GM12878 (cell line): ENCODE measurements at regions not wholly inside any gene's neighbourhood (a gene's known extent, or its start where the extent isn't known, plus 50 kb on each side); places are given as distances from the start of the nearest gene placed in this dataset.

ENCODE experiments used
- ATAC-seq: fragments of 200-7000 bp; cut with Tn5 transposase; 3 replicates; pipeline ENCODE4 v1.9.1; 2020; ENCODE audit warnings: mild to moderate bottlenecking, moderate library complexity
- BruUV-seq: library from RNA; stranded (reverse); fragments of 400-500 nt; replicated peaks from 2 replicates; lab custom pipeline; 2021; lab: Mats Ljungman, UMichigan
- CTCF ChIA-PET: fragments of 300-600 bp; sonication (Branson Sonifier 250); formaldehyde crosslinking; extraction: SDS; loops from one replicate; lab custom pipeline; 2021; ENCODE audit warnings: inconsistent platforms; lab: Yijun Ruan, JAX
- POLR2A ChIA-PET: fragments of 350-600 bp; formaldehyde crosslinking; extraction: SDS; loops from one replicate; lab custom pipeline; 2021; ENCODE audit warnings: inconsistent platforms; lab: Charles Lee
- RAD21 ChIA-PET: fragments of 300-600 bp; sonication (Branson Sonifier 250); formaldehyde crosslinking; loops from one replicate; lab custom pipeline; 2023; ENCODE audit warnings: antibody characterized with exemption; ENCODE audit not compliant: unreplicated experiment; lab: Charles Lee
- SMC1A ChIA-PET: fragments of 300-600 bp; sonication (Branson Sonifier 250); formaldehyde crosslinking; loops from one replicate; lab custom pipeline; 2023; ENCODE audit not compliant: unreplicated experiment, uncharacterized antibody; lab: Charles Lee
- DNase-seq: peaks from one replicate; pipeline ENCODE4 v3.0.0-alpha.2; 2011; ENCODE audit warnings: low read depth, low spot score
- FAIRE-seq: peaks from 3 replicates; lab custom pipeline; 2011; peaks lifted over from hg19 to GRCh38; lab: Jason Lieb, UNC
- H2AFZ ChIP-seq: 2 replicates; pipeline ENCODE4 v1.6.0; 2011; ENCODE audit warnings: low read depth, low read length, control low read depth; ENCODE audit not compliant: control insufficient read depth
- H3K27ac ChIP-seq: 2 replicates; pipeline ENCODE4 v1.5.1; 2011; ENCODE audit warnings: control low read depth; ENCODE audit not compliant: control insufficient read depth, insufficient read depth
- H3K27me3 ChIP-seq, 2 experiments: replicated peaks in 1 of 2; 2 replicates each; pipeline versions ENCODE4 v1.6.0 to v1.6.1; 2011; ENCODE audit warnings: low read length in 1 of 2; ENCODE audit not compliant: control insufficient read depth in 2 of 2, insufficient read depth in 2 of 2
- H3K36me3 ChIP-seq, 2 experiments: 2 replicates each; pipeline ENCODE4 v1.5.1; 2011; ENCODE audit warnings: low read length in 1 of 2; ENCODE audit not compliant: control insufficient read depth in 2 of 2, insufficient read depth in 2 of 2
- H3K4me1 ChIP-seq: 2 replicates; pipeline ENCODE4 v1.6.1; 2011; ENCODE audit warnings: mild to moderate bottlenecking, low read length, moderate library complexity, mixed read lengths; ENCODE audit not compliant: control insufficient read depth, insufficient read depth
- H3K4me2 ChIP-seq: 2 replicates; pipeline ENCODE4 v1.6.0; 2011; ENCODE audit warnings: control low read depth; ENCODE audit not compliant: control insufficient read depth, insufficient read depth
- H3K4me3 ChIP-seq: fragments of 200-600 bp; sonication (generic); 2 replicates; pipeline ENCODE4 v1.5.1; 2016
- H3K79me2 ChIP-seq: 2 replicates; pipeline ENCODE4 v1.6.0; 2011; ENCODE audit warnings: low read length; ENCODE audit not compliant: control insufficient read depth, insufficient read depth
- H3K9ac ChIP-seq: 2 replicates; pipeline ENCODE4 v1.8.0; 2011; ENCODE audit warnings: low read length, control low read depth, mixed read lengths; ENCODE audit not compliant: control insufficient read depth, insufficient read depth
- H3K9me3 ChIP-seq: replicated peaks from 3 replicates; pipeline ENCODE4 v1.5.1; 2011; ENCODE audit warnings: mild to moderate bottlenecking, low read length; ENCODE audit not compliant: control insufficient read depth, insufficient read depth
- H4K20me1 ChIP-seq: 2 replicates; pipeline ENCODE4 v1.6.0; 2011; ENCODE audit not compliant: control insufficient read depth, insufficient read depth
- NFYA ChIP-seq: IDR thresholded peaks from 2 replicates; pipeline ENCODE4 v1.6.1; 2011; ENCODE audit warnings: low read depth, mild to moderate bottlenecking, low read length, improper control_type of control experiment, borderline replicate concordance
- POLR2AphosphoS2 ChIP-seq: IDR thresholded peaks from 2 replicates; pipeline ENCODE4 v1.6.1; 2011; ENCODE audit warnings: low read depth, mild to moderate bottlenecking, low read length, improper control_type of control experiment, moderate library complexity
- SIX5 ChIP-seq: IDR thresholded peaks from 2 replicates; pipeline ENCODE4 v1.6.1; 2011; ENCODE audit warnings: mild to moderate bottlenecking, low read depth, low read length, moderate library complexity; ENCODE audit not compliant: severe bottlenecking
- ZNF274 ChIP-seq: IDR thresholded peaks from one replicate; pipeline ENCODE4 v1.8.0; 2011; ENCODE audit not compliant: insufficient read length, insufficient read depth
- WGBS: methylation state at CpG from one replicate; pipeline ENCODE4 v1.1.6; 2016; ENCODE audit warnings: low lambda C conversion rate; ENCODE audit not compliant: insufficient replicate concordance, insufficient coverage; ENCODE audit errors: missing lambda C conversion rate; 5-methylcytosine and 5-hydroxymethylcytosine counted together
- in situ Hi-C: fragments of 300-500 bp; cut with MboI; formaldehyde crosslinking; loops from 9 replicates; pipeline ENCODE4 v1.14.3; 2018; ENCODE audit warnings: mixed read lengths
- intact Hi-C: fragments of 100-400 bp; cut with micrococcal nuclease; formaldehyde crosslinking; loops from one replicate; pipeline ENCODE4 v1.14.2; 2022; ENCODE audit not compliant: unreplicated experiment
- TF ChIP-seq, protein P1 (sequence below): IDR thresholded peaks from 2 replicates; pipeline ENCODE4 v1.6.1; 2012; ENCODE audit warnings: mild to moderate bottlenecking, low read depth, low read length

DNA sequence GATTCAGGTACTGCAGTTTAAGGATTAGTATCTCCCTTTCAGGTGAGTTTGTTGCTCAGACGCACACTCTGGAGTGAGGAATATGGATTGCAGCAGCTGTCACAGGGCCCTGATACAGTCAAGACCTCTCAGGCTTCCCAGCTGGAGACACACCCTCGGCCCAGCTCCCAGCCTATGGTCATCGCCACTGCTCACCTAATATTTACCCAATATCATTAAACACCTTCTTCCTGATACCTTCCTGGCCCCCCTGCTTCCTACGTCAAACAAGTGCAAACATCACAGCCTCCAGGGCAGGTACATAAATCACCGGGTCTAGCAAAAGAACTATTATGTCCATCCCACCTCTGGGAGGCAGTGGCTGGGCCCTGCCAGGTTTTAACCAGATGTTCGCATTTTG lies 213.3 kb downstream of the MN1 start:
- Histone ChIP-seq H3K4me3 (no peak overlapping the region), H3K27me3 (no peaks in the 10 kb centered on the region; a peak in 2 of 4 replicates), H4K20me1 (no peaks in the 10 kb centered on the region), H3K4me2 (no peak overlapping the region), H3K4me1 (no peaks in the 10 kb centered on the region), H2AFZ (no peak overlapping the region), H3K79me2 (no peaks in the 10 kb centered on the region), H3K36me3 (no peaks in the 10 kb centered on the region), H3K27ac (no peak overlapping the region), H3K9me3 (no peaks in the 10 kb centered on the region), H3K9ac (no peak overlapping the region)
- FAIRE-seq (no peak), ATAC-seq (no peak), DNase-seq (no peak)
- in situ Hi-C loops (no loop called here), intact Hi-C loops (no loop called here)
- 40% methylated on average over 6 of the region's 6 CpGs for WGBS
- POLR2A ChIA-PET, result no interaction called here
- CTCF ChIA-PET, result no interaction called here
- BruUV-seq, result no TSS peak
- TF ChIP-seq, protein P1, sequence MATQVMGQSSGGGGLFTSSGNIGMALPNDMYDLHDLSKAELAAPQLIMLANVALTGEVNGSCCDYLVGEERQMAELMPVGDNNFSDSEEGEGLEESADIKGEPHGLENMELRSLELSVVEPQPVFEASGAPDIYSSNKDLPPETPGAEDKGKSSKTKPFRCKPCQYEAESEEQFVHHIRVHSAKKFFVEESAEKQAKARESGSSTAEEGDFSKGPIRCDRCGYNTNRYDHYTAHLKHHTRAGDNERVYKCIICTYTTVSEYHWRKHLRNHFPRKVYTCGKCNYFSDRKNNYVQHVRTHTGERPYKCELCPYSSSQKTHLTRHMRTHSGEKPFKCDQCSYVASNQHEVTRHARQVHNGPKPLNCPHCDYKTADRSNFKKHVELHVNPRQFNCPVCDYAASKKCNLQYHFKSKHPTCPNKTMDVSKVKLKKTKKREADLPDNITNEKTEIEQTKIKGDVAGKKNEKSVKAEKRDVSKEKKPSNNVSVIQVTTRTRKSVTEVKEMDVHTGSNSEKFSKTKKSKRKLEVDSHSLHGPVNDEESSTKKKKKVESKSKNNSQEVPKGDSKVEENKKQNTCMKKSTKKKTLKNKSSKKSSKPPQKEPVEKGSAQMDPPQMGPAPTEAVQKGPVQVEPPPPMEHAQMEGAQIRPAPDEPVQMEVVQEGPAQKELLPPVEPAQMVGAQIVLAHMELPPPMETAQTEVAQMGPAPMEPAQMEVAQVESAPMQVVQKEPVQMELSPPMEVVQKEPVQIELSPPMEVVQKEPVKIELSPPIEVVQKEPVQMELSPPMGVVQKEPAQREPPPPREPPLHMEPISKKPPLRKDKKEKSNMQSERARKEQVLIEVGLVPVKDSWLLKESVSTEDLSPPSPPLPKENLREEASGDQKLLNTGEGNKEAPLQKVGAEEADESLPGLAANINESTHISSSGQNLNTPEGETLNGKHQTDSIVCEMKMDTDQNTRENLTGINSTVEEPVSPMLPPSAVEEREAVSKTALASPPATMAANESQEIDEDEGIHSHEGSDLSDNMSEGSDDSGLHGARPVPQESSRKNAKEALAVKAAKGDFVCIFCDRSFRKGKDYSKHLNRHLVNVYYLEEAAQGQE, result no peak
- TF ChIP-seq ZNF274, result no peak
- no peak for TF ChIP-seq SIX5
- no peak for TF ChIP-seq POLR2AphosphoS2
- TF ChIP-seq NFYA, result no peak
- SMC1A ChIA-PET, result no interaction called here
- RAD21 ChIA-PET, result no interaction called here
